Liver (tissue), 8 donors: ENCODE measurements at regions not wholly inside any gene's neighbourhood (a gene's known extent, or its start where the extent isn't known, plus 50 kb on each side); places are given as distances from the start of the nearest gene placed in this dataset.

Source experiments
- DNase-seq: peaks from one replicate; pipeline ENCODE4 v3.0.0-alpha.2; 2017; ENCODE audit warnings: low spot score
- H3K27ac ChIP-seq, 2 donors: one replicate each; pipeline ENCODE4 v1.7.0; 2013; ENCODE audit warnings: inconsistent platforms in 2 of 2, low read length in 2 of 2, control low read depth in 1 of 2, low read depth in 1 of 2, mild to moderate bottlenecking in 1 of 2
- H3K27me3 ChIP-seq, 4 donors: one replicate each; pipeline versions ENCODE4 v1.6.1 to v1.7.0; 2013; ENCODE audit warnings: low read length in 3 of 4, inconsistent platforms in 1 of 4, mild to moderate bottlenecking in 1 of 4, moderate library complexity in 1 of 4; ENCODE audit not compliant: control insufficient read depth in 4 of 4, insufficient read depth in 4 of 4
- H3K36me3 ChIP-seq, 4 donors: one replicate each; pipeline versions ENCODE4 v1.6.1 to v1.7.0; 2013; ENCODE audit warnings: low read length in 3 of 4, mild to moderate bottlenecking in 3 of 4, low read depth in 1 of 4, moderate library complexity in 1 of 4; ENCODE audit not compliant: control insufficient read depth in 4 of 4, insufficient read depth in 3 of 4
- H3K4me1 ChIP-seq, 4 donors: one replicate each; pipeline versions ENCODE4 v1.6.1 to v1.7.0; 2013; ENCODE audit warnings: low read length in 3 of 4, mild to moderate bottlenecking in 3 of 4, moderate library complexity in 1 of 4; ENCODE audit not compliant: control insufficient read depth in 4 of 4, insufficient read depth in 4 of 4
- H3K4me3 ChIP-seq, 3 donors: one replicate each; pipeline versions ENCODE4 v1.6.1 to v1.7.0; 2013; ENCODE audit warnings: low read length in 3 of 3, control low read depth in 1 of 3, low read depth in 1 of 3, mild to moderate bottlenecking in 1 of 3
- H3K9ac ChIP-seq, 2 donors: one replicate each; pipeline ENCODE4 v1.7.0; 2013; ENCODE audit warnings: low read length in 2 of 2, mild to moderate bottlenecking in 2 of 2, moderate library complexity in 2 of 2, control low read depth in 1 of 2, low read depth in 1 of 2
- H3K9me3 ChIP-seq, 4 donors: one replicate each; pipeline versions ENCODE4 v1.6.1 to v1.7.0; 2013; ENCODE audit warnings: low read length in 3 of 4; ENCODE audit not compliant: control insufficient read depth in 4 of 4
- FOXA1 ChIP-seq: IDR thresholded peaks from 2 replicates; pipeline ENCODE4 v1.6.1; 2016; ENCODE audit warnings: antibody characterized with exemption
- FOXA2 ChIP-seq: IDR thresholded peaks from 2 replicates; pipeline ENCODE4 v1.6.1; 2016; ENCODE audit warnings: antibody characterized with exemption
- GABPA ChIP-seq, 2 donors: IDR thresholded peaks in 1 of 2; conservative IDR thresholded peaks in 1 of 2; 2 replicates each; pipeline ENCODE4 v1.6.1; 2016; ENCODE audit warnings: antibody characterized with exemption in 2 of 2, mild to moderate bottlenecking in 1 of 2, moderate library complexity in 1 of 2
- HNF4A ChIP-seq, 2 donors: conservative IDR thresholded peaks; 2 replicates each; pipeline ENCODE4 v1.6.1; 2016; ENCODE audit warnings: antibody characterized with exemption in 2 of 2, mild to moderate bottlenecking in 2 of 2
- HNF4G ChIP-seq: IDR thresholded peaks from 2 replicates; pipeline ENCODE4 v1.6.1; 2016; ENCODE audit warnings: antibody characterized with exemption
- NR2F2 ChIP-seq: IDR thresholded peaks from 2 replicates; pipeline ENCODE4 v1.6.1; 2016; ENCODE audit warnings: antibody characterized with exemption
- RAD21 ChIP-seq, 2 donors: IDR thresholded peaks; 2 replicates each; pipeline ENCODE4 v1.6.1; 2016; ENCODE audit warnings: antibody characterized with exemption in 2 of 2, mild to moderate bottlenecking in 2 of 2
- RXRA ChIP-seq, 2 donors: IDR thresholded peaks; 2 replicates each; pipeline ENCODE4 v1.6.1; 2017 to 2018; ENCODE audit warnings: antibody characterized with exemption in 2 of 2, mild to moderate bottlenecking in 1 of 2
- SP1 ChIP-seq: IDR thresholded peaks from 2 replicates; pipeline ENCODE4 v1.6.1; 2018; ENCODE audit warnings: antibody characterized with exemption, mild to moderate bottlenecking
- TAF1 ChIP-seq: conservative IDR thresholded peaks from 2 replicates; pipeline ENCODE4 v1.6.1; 2016; ENCODE audit warnings: antibody characterized with exemption, mild to moderate bottlenecking
- YY1 ChIP-seq: IDR thresholded peaks from 2 replicates; pipeline ENCODE4 v1.6.1; 2016; ENCODE audit warnings: antibody characterized with exemption, mild to moderate bottlenecking
- WGBS: extraction: QIAGEN DNeasy Blood & Tissue Kit; methylation state at CpG from one replicate; pipeline ENCODE4 v1.1.7; 2013; 5-methylcytosine and 5-hydroxymethylcytosine counted together
- TF ChIP-seq, protein P1 (sequence below): IDR thresholded peaks from 2 replicates; pipeline ENCODE4 v1.6.1; 2016; ENCODE audit warnings: antibody characterized with exemption, mild to moderate bottlenecking
- TF ChIP-seq, protein P2 (sequence below): fragments of 150-350 bp; IDR thresholded peaks from 2 replicates; pipeline ENCODE4 v1.5.1; 2017; ENCODE audit warnings: improper control_type of control experiment, low read depth, low read length; ENCODE audit not compliant: missing input control
- TF ChIP-seq, protein P3 (sequence below): IDR thresholded peaks from 2 replicates; pipeline ENCODE4 v1.6.1; 2016; ENCODE audit warnings: antibody characterized with exemption
- TF ChIP-seq, protein P4 (sequence below): IDR thresholded peaks from 2 replicates; pipeline ENCODE4 v1.6.1; 2016; ENCODE audit warnings: antibody characterized with exemption
- TF ChIP-seq, protein P5 (sequence below): IDR thresholded peaks from 2 replicates; pipeline ENCODE4 v1.6.1; 2016; ENCODE audit warnings: antibody characterized with exemption
- donor health status: healthy.
- donor health status: healthy.
- donor health status: healthy.
- donor health status: healthy.
- donor health status: healthy.

DNA sequence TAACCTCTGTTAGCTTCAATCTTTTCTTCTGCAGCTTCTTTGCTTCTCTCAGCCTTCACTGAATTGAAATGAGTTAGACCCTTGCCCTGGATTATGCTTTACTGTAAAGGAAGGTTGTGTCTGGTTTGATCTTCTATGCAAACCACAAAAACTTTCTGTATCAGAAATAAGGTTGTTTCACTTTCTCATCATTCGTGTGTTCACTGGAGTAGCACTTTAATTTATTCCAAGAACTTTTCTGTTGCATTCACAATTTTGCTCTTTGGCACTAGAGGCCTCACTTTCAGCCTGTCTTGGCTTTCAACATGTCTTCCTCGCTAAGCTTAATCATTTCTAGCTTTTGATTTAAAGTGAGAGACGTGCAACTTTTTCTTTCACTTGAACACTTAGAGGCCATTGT is 365.3 kb downstream of the TDRD15 start (continued):
- TF ChIP-seq, protein P1, sequence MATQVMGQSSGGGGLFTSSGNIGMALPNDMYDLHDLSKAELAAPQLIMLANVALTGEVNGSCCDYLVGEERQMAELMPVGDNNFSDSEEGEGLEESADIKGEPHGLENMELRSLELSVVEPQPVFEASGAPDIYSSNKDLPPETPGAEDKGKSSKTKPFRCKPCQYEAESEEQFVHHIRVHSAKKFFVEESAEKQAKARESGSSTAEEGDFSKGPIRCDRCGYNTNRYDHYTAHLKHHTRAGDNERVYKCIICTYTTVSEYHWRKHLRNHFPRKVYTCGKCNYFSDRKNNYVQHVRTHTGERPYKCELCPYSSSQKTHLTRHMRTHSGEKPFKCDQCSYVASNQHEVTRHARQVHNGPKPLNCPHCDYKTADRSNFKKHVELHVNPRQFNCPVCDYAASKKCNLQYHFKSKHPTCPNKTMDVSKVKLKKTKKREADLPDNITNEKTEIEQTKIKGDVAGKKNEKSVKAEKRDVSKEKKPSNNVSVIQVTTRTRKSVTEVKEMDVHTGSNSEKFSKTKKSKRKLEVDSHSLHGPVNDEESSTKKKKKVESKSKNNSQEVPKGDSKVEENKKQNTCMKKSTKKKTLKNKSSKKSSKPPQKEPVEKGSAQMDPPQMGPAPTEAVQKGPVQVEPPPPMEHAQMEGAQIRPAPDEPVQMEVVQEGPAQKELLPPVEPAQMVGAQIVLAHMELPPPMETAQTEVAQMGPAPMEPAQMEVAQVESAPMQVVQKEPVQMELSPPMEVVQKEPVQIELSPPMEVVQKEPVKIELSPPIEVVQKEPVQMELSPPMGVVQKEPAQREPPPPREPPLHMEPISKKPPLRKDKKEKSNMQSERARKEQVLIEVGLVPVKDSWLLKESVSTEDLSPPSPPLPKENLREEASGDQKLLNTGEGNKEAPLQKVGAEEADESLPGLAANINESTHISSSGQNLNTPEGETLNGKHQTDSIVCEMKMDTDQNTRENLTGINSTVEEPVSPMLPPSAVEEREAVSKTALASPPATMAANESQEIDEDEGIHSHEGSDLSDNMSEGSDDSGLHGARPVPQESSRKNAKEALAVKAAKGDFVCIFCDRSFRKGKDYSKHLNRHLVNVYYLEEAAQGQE: no peak

DNA sequence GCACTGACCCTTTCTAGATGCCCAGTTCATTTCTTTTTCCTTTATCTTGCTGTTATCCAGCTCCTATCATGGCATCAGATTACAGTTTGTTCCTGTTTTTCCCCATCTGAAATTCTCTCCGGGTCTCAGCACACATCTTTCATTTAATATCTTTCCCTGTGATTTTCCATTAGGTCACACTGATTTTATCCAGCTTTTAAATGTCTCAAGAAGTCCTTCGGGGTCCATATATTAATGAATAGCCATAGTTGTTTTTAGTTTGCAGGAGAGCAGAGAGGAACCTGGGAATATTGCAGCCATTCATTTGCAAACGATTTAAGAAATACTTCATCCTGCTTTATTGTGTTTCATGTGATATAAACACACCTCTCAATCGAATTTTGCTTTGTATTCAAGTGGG is 374.2 kb downstream of the TDRD15 start:
- TF ChIP-seq, protein P2, sequence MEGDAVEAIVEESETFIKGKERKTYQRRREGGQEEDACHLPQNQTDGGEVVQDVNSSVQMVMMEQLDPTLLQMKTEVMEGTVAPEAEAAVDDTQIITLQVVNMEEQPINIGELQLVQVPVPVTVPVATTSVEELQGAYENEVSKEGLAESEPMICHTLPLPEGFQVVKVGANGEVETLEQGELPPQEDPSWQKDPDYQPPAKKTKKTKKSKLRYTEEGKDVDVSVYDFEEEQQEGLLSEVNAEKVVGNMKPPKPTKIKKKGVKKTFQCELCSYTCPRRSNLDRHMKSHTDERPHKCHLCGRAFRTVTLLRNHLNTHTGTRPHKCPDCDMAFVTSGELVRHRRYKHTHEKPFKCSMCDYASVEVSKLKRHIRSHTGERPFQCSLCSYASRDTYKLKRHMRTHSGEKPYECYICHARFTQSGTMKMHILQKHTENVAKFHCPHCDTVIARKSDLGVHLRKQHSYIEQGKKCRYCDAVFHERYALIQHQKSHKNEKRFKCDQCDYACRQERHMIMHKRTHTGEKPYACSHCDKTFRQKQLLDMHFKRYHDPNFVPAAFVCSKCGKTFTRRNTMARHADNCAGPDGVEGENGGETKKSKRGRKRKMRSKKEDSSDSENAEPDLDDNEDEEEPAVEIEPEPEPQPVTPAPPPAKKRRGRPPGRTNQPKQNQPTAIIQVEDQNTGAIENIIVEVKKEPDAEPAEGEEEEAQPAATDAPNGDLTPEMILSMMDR: no peak
- TF ChIP-seq FOXA1 (no peak), TAF1 (no peak), HNF4A (conservative IDR thresholded peaks at IDR 0.05) (no peak)
- Histone ChIP-seq H3K4me1 (no peaks in the 10 kb centered on the region), H3K36me3 (no peaks in the 10 kb centered on the region), H3K9me3 (no peaks in the 10 kb centered on the region), H3K4me3 (no peak overlapping the region), H3K9ac (no peak overlapping the region), H3K27me3 (no peaks in the 10 kb centered on the region), H3K27ac (no peak overlapping the region)
- DNase-seq: no peak
- 62% methylated on average over 4 of the region's 4 CpGs for WGBS

DNA sequence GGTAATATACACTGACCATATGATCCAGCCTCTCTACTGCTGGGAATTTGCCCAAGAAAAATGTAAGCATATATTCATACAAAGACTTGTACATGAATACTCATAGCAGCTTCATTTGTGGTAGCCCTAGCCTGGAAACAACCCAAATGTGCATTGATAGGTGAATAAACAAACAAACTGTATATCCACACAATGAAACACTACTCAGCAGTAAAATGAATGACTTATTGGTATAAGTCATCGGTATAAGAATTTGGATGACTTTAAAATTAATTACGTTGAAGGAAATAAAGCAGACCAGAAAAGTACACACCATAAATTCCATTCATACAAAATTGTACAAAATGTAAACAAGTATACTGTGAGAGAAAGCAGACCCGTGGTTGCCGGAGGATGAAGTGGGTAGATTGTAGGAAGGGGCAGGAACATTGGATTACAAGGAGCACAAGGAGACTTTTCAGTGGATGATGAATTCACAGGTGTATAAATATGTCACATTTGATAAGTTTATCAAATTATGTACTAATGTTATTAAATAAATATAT is 376.7 kb downstream of the TDRD15 start:
- Histone ChIP-seq H3K36me3 (no peaks in the 10 kb centered on the region), H3K9me3 (no peaks in the 10 kb centered on the region), H3K4me1 (no peaks in the 10 kb centered on the region), H3K27ac (no peak overlapping the region), H3K4me3 (no peak overlapping the region), H3K9ac (no peak overlapping the region), H3K27me3 (no peaks in the 10 kb centered on the region)
- no peak for DNase-seq
- 78% methylated on average over 4 of the region's 4 CpGs for WGBS
- TF ChIP-seq SP1: no peak
- TF ChIP-seq, protein P3, sequence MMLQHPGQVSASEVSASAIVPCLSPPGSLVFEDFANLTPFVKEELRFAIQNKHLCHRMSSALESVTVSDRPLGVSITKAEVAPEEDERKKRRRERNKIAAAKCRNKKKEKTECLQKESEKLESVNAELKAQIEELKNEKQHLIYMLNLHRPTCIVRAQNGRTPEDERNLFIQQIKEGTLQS: no peak
- TF ChIP-seq, protein P4, sequence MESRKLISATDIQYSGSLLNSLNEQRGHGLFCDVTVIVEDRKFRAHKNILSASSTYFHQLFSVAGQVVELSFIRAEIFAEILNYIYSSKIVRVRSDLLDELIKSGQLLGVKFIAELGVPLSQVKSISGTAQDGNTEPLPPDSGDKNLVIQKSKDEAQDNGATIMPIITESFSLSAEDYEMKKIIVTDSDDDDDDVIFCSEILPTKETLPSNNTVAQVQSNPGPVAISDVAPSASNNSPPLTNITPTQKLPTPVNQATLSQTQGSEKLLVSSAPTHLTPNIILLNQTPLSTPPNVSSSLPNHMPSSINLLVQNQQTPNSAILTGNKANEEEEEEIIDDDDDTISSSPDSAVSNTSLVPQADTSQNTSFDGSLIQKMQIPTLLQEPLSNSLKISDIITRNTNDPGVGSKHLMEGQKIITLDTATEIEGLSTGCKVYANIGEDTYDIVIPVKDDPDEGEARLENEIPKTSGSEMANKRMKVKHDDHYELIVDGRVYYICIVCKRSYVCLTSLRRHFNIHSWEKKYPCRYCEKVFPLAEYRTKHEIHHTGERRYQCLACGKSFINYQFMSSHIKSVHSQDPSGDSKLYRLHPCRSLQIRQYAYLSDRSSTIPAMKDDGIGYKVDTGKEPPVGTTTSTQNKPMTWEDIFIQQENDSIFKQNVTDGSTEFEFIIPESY: no peak
- no peak for TF ChIP-seq HNF4A (conservative IDR thresholded peaks at IDR 0.05)
- TF ChIP-seq, protein P5, sequence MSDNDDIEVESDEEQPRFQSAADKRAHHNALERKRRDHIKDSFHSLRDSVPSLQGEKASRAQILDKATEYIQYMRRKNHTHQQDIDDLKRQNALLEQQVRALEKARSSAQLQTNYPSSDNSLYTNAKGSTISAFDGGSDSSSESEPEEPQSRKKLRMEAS: no peak
- no peak for TF ChIP-seq FOXA1
- no peak for TF ChIP-seq HNF4G
- TF ChIP-seq, protein P1: no peak
- TF ChIP-seq RXRA (IDR thresholded peaks at IDR 0.05): no peak
- TF ChIP-seq TAF1: no peak
- TF ChIP-seq, protein P2: no peak
- TF ChIP-seq RAD21 (IDR thresholded peaks at IDR 0.05): no peak
- no peak for TF ChIP-seq YY1
- TF ChIP-seq NR2F2: no peak
- no peak for TF ChIP-seq GABPA (IDR thresholded peaks at IDR 0.05 in 1 of 2, conservative IDR thresholded peaks at IDR 0.05 in 1 of 2)
- TF ChIP-seq FOXA2: no peak
